CD4-positive, alpha-beta T cell treated with Interferon alpha-2 for 1 hour (primary cell): ENCODE measurements at regions not wholly inside any gene's neighbourhood (a gene's known extent, or its start where the extent isn't known, plus 50 kb on each side); places are given as distances from the start of the nearest gene placed in this dataset.

Experiments
- DNase-seq, 2 donors: peaks; one replicate each; pipeline ENCODE4 v3.0.0-alpha.2; 2020 to 2022

- DNase-seq, result no peak
These were observed 1254.2 kb downstream of the FSCB start for GRCh38 chr14:43252866-43253265.

- no peak for DNase-seq
These were observed 1257.5 kb downstream of the FSCB start for GRCh38 chr14:43249591-43249990.

- DNase-seq, result no peak
These were observed 1258.0 kb downstream of the FSCB start for GRCh38 chr14:43249116-43249515.

GRCh38 chr14:43247877-43248276 lies 1259.2 kb downstream of the FSCB start:
- no peak for DNase-seq

GRCh38 chr14:43244142-43244625 lies 1262.9 kb downstream of the FSCB start:
- no peak for DNase-seq

GRCh38 chr14:43243168-43243567 lies 1263.9 kb downstream of the FSCB start:
- no peak for DNase-seq

- DNase-seq, result no peak
These were observed 1274.8 kb downstream of the FSCB start for GRCh38 chr14:43232261-43232660.

GRCh38 chr14:43215524-43215923 lies 1291.6 kb downstream of the FSCB start:
- DNase-seq, result no peak

GRCh38 chr14:43207189-43207588 lies 1299.9 kb downstream of the FSCB start:
- no peak for DNase-seq

- DNase-seq, result no peak
These were observed 1302.3 kb downstream of the FSCB start for GRCh38 chr14:43204816-43205215.

GRCh38 chr14:43200519-43200918 lies 1306.6 kb downstream of the FSCB start:
- DNase-seq, result no peak

- no peak for DNase-seq
These were observed 1308.6 kb downstream of the FSCB start for GRCh38 chr14:43198465-43198864.

GRCh38 chr14:43184540-43184939 lies 1322.5 kb downstream of the FSCB start:
- no peak for DNase-seq

GRCh38 chr14:43183916-43184315 lies 1323.2 kb downstream of the FSCB start:
- no peak for DNase-seq

GRCh38 chr14:43175896-43176295 lies 1331.2 kb downstream of the FSCB start:
- no peak for DNase-seq

GRCh38 chr14:43172899-43173548 lies 1334.1 kb downstream of the FSCB start:
- no peak for DNase-seq

GRCh38 chr14:43169722-43170121 lies 1337.4 kb downstream of the FSCB start:
- DNase-seq, result no peak

- no peak for DNase-seq
These were observed 1338.6 kb downstream of the FSCB start for GRCh38 chr14:43168371-43168925.

GRCh38 chr14:43166163-43166562 lies 1340.9 kb downstream of the FSCB start:
- DNase-seq, result no peak

GRCh38 chr14:43165651-43166050 lies 1341.4 kb downstream of the FSCB start:
- DNase-seq, result no peak

GRCh38 chr14:43161477-43161876 lies 1345.6 kb downstream of the FSCB start:
- DNase-seq, result no peak

GRCh38 chr14:43157661-43158060 lies 1349.4 kb downstream of the FSCB start:
- no peak for DNase-seq

GRCh38 chr14:43155924-43156323 lies 1351.2 kb downstream of the FSCB start:
- DNase-seq, result no peak

- DNase-seq, result no peak
These were observed 1351.8 kb downstream of the FSCB start for GRCh38 chr14:43155258-43155657.

- DNase-seq, result no peak
These were observed 1359.6 kb downstream of the FSCB start for GRCh38 chr14:43147485-43147884.
